NCI-H128 (cell line): ENCODE measurements at regions not wholly inside any gene's neighbourhood (a gene's known extent, or its start where the extent isn't known, plus 50 kb on each side); places are given as distances from the start of the nearest gene placed in this dataset.

Source experiments
- DNase-seq: peaks from one replicate; lab custom pipeline; 2025; ENCODE audit not compliant: unreplicated experiment; lab: John Stamatoyannopoulos, UW

DNA sequence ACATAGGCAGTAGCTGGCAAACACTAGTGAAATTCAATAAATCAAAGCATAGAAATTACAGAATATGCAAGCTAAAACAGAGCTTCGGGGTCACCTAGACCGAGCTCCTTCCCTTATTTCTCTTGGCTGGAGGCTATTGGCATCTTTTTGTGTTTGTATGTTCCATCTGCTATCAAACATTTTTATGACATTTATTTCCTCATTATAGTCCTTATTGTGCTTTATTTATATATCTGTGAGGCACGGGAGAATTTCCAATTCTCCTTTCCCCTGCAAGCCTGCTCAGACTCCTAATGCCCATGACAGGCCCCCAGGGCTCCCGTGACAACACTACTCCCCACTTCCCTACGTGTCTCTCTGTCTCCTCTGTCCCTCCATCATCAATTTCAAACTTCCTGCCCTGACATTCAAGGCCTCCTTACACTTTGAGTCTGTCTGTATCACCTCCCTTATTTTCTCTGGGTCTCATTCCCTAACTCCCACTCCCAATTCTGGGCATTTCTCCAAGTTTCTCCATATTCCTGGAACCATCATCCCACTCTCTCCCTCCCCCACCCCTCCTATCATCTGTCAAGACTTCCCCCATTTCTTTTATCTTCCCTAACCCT, 316.9 kb downstream of the OSR1 start:
- no peak for DNase-seq

DNA sequence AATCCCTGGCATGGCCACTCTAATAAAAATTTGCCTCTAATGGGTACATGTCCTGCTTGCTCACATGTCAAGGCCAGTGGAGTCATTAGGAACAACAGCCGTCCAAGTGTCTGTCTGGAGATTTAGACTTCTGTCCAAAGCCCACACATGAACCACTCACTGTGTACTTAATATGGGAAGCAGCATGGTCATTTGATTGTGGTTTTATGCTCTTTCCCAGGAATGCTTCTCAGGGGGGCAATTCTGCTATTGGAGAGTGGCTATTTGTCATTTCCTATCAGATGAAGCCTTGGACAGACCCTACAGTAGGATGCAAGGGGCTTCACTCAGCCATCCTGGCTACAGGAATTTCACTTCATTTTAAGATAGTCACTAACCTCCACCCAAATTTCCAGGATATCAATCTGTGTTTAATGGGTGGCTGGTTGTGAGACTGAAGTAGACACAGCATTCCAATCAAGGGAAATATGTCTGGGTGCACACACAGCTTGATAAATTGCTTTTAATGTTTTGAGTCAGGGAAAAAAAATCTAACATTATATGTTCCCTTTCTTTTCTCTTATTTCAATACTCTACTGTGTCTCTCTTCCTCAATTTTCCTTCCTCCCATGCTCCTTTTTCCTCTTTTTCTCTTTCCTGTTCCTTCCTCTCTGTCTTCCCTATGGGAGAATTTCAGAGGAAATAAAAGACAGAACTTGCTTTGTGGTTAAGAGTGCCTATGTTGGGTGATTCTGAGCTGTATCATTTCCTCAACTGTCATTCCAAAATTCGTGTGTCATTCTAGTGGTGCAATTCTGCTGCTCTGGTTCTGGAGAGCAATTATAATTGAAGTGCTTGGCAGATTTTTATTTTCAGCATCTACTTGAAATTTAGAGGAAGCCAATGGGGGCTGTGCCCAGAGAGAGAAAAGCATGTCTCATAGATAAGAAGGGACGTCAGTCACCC, 320.1 kb downstream of the OSR1 start:
- DNase-seq, result no peak

DNA sequence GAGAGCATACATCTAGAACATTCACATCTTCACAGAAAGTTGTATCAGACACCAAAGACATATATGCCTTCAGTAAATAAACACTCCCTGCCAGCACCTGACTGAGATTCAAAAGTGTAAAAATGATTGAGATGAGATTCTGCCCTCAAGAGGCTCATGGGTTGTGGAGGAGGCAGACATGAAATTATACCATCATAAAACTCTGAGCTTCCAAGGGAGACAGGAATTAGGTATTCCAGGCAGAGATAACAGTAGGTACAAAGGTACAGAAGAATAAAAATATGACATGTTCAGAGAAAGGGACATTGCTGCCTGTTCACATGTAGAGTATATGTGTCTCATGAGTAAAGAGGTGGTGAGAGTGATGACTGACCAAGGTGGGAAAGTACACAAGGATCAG, 322.3 kb downstream of the OSR1 start:
- DNase-seq, result no peak

DNA sequence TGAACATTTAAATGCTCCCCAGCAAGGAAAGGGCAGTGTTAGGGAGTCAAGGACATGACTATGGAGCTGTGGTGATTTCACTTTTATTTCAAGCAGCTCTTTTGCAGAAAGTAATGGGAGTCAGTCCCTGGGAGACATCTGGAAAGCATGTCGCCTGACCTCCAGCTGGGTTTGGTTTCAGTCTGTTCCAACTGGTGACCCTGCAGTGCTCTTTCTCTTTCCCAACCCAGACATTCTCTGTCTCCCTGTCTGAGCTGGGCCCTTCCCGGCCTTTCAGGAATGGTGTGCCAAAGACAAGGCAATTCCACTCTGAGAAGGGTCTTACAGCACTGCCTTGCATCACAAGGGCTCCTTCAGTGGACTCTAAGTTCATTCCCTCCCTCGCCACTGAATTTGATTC, 323.2 kb downstream of the OSR1 start:
- DNase-seq, result no peak

DNA sequence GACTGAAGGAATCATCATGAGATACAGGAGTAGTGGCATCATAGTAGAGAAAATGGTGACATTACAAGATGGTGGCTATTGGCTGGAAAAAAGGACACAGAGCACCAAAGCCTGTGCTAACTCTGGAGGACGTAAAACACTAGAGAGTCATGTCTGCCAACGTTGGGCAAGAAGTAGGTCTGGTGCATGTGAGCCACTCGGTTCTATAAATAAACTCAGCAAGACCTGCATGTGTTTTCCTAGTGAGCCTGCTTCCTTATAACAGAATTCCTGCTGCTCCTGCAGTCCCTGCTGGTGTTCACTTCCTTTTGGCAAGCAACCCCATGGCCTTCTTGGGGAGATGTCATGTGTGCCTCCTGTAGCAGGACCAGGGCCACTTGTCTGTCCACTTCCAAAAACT, 325.2 kb downstream of the OSR1 start:
- no peak for DNase-seq

DNA sequence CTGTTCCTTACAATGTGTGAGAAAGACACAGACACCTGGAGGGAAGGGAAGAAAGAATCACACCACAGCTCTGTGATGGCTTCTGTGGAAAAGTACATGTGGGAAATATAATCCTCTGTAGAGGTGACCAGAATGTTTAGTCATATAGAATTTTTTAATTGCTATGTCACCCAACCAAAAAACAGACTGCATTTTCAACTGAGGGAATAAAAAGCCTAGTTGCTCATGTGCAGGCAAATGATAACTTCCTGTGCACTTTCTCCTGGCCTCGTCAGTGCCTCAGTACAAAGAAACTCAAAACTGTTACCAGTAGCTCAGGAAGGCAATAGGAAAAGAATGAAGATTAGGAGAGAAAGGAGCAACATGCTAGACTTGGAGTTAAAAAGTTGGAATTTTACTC, 326.8 kb downstream of the OSR1 start:
- DNase-seq, result no peak

DNA sequence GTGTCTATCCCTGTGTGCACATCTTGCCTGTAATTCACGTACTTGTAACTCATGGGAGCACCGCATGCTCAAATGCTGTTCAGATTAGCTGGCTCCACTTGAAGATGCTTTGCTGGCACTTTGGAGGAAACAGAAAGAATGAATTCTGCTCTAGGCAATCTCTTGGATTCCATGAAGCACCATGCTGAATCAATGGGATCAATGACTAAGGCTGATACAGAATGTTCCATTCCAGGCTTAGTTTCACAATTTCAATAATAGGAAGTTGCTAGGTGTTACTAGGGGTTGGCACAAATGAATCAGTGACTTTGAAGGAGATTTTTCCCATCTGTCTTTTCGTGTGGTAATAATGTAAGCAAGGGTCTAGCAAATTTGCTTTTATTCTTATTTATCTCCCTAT, 328.8 kb downstream of the OSR1 start:
- DNase-seq, result no peak

DNA sequence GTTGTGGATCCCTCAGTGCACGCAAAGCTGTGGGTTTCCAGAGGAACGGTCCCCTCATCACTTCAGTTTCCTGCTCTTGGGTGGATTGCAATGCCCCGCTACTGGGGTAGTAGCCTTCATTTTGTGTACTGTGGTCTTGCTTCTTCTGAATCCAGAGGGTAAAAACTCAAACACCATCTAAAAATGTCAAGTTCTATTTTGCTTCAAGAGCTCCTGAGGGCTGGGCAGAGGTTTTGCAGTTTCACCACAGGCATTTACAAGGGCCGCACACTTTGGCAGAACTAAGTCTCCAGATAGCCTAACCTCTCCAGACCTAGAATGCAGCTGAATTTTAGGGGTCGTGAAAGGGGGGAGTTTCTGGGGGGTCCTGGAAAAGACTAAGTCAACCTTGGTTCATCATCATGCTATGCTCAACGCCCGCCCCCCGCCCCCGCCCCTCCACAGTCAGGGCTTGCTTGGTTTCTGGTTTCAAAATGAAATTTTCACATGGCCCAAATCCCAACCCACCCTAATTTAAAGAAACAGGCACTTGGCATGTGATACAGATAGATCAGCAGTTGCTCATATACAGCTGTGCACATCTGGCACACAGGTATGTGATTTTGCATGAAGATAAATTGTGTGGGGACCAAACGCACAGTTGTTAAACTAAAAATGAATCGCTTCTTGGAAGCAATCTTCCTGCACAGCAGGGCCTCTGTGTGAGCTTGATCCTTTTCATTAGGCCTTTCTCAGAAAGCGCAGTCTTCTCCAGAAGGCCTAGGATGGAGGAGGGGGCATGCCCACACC, 329.6 kb downstream of the OSR1 start:
- no peak for DNase-seq

DNA sequence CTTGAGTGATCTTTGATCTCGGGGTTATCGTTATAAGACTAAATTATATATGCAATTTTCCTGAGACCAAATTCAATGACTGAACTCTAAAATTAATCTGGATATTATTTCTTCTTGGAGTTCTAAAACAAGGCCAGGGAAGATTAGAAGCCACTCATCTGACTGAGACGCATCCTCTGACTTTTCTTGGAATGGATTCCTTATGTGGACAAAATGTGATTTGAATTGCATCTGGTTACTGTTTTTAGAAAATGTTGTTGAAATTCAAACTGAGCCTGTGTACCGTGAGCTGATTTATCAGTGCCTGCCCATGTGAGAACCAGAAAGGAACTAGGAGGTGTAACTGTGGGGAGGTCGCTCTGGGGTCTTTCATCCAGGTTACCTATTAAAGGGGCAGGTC, 330.8 kb downstream of the OSR1 start:
- DNase-seq, result no peak

DNA sequence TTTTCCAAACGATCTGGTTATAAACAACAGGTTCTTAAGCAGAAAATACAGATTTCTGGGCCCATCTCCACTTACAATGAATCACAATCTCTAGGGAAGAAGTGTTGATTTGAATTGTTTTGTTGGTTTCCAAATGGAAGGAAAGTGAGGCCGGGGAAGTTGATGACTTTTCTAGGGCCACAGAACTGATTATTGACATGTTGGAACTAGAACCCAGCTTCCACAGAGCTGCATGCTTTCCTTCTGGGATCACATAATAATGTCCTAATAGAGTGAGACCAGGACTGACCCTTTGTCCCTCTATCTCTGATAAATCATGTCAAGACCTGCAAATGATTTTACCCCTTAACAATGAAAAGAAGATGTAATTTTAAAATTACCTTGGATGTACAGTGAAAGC, 332.2 kb downstream of the OSR1 start:
- DNase-seq, result no peak

DNA sequence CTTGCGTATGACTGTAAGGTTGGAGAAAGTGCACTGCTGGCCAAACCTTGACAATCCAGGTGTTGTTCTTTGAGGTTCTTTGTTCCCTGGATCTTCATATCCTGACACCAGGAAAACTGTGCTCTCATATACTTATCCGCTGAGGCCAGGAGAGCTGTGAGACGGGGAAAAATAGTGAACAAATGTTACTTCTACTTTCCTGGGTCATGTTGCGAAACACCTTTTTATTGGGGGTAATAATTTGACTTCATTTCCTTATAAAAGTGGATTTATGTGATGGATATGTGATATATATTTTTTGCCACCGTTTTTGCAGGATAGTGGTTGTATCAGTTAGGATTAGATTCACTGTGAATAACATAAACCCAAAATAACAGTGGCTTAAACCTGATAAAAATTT, 336.1 kb downstream of the OSR1 start:
- no peak for DNase-seq

DNA sequence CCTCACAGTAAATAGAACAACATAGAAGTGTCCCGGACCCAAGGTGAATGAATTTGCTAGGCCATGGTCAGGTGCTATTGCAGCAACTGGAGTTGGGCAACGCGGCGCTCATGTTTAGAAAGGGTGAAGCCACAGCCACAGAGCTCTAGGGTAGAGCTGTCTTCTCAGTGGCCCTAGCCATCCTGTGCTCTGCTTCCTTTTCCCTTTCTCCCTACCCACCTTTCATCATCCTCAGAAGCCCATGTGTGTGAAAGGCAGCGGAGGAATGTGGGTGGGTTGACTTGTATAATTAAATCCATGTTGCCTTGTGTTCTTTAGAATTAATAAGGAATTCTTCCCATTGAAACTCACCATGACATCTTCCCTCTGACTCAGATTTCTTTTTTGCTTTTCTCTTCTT, 336.7 kb downstream of the OSR1 start:
- DNase-seq, result no peak

DNA sequence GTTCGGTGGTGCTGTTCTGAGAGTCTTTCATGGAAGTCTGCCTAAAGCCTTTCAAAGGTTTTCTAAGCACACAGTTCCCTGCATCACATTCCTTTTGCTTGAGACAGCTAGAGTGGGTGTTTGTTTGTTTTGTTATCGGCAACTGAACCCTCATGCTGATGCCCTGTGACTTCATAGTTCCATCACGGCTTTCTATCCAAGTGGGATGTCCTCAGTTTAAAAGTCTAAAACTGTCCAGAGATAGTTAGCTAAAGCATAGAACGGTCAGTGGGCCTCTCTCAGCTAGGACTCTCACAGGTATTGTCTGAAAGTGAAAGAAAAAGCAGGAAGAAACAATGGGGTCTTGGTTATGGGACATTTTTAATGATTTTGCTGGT, 337.3 kb downstream of the OSR1 start:
- no peak for DNase-seq

DNA sequence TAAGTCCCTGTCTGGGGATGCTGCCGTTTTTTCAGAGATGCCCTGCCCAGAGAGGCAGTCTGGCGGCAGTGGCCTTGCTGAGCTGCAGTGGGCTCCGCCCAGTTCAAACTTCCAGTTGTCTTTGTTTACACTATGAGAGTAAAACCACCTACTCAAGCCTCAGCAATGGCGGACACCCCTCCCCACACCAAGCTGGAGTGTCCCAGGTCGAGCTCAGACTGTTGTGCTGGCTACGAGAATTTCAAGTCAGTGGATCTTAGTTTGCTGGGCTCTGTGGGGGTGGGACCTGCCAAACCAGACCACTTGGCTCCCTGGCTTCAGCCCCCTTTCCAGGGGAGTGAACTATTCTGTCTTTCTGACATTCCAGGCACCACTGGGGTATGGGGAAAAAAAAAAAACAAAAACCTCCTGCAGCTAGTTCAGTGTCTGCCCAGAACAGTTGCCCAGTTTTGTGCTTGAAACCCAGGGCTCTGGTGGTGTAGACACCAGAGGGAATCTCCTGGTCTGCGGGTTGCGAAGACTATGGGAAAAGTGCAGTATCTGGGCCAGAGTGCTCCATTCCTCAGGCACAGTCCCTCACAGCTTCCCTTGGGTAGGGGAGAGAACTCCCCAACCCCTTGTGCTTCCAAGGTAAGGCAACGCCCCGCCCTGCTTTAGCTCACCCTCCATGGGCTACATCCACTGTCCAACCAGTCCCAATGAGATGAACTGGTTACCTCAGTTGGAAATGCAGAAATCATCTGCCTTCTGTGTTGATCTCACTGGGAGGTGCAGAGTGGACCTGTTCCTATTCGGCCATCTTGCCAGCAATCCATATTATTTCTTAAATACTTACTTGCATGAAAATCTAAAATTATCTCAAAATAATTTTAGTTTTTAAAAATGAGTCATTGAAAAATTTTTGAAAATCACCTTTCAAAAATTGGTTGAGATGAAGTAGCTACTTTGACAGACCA, 338.0 kb downstream of the OSR1 start:
- no peak for DNase-seq

DNA sequence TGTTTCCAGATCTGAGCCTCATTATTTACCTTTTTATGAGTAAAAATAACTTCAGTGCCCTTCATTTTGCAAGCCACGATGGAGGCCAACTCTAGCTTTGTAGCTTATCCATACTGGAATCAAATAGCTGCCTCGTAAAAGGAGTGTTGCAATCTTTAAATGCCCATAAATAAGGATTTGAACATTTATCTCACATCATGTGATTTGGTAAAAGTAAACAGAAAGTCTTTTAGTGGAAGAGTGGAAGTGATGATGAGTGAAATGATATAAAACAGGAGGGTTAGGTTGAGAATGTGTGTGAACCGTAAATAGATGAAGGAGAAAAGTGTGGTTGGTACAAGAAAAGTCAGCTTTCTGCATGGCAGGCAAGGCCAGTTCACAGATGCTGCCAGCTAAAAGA, 348.9 kb downstream of the OSR1 start:
- no peak for DNase-seq

DNA sequence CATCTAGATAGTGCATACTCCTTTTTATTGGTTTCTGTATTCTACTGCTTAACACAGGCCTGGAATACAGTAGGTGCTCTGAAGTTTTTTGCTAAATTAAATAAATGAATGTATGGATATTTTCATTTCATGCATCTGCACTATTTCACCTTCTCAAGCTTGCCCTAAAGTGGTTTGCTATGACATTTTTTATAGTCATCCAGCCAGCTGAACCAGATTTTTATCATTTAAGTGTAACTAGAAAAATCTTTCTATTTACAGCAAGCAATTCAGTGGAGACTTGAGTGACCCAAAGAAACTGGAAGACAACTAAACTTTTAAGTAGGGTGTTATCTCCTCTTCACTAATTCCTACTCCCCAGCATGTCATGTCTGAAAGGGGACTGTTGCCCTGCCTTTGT, 354.9 kb downstream of the OSR1 start:
- DNase-seq, result no peak

DNA sequence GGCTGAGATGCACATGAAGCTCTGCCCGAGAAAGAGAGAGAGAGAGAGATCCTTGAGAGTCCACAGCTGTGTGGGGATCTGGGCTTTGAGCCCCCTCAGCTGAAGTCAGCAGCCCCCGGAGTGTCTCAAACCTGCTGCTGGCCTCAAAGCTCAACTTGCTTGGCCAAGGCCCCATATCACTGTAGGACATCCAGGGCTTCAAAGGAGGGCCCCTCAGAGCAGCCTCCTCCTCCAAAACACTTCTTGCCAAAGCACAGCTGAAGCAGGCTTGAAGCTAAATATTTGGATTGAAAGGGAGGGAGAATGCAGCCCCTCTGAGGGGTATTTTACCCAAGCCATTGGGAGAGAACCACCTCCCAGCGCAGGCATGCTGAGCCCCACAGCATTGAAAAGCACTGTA, 357.6 kb downstream of the OSR1 start:
- DNase-seq, result no peak

DNA sequence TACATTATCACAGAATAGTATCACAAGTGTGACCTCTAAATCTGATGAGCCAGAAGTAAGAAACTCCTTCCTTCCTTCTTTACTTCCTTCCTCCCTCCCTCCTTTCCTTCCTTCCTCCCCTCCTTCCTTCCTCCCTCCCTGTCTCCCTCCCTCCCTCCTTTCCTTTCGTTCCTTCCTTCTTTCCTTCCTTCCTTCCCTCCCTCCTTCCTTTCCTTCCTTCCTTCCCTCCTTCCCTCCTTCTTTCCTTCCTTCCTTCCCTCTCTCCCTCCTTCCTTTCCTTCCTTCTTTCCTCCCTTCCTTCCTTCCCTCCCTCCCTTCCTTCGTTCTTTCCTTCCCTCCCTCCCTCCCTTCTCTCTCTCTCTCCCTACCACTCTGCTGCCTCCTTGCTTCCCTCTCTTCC, 359.2 kb downstream of the OSR1 start:
- no peak for DNase-seq

DNA sequence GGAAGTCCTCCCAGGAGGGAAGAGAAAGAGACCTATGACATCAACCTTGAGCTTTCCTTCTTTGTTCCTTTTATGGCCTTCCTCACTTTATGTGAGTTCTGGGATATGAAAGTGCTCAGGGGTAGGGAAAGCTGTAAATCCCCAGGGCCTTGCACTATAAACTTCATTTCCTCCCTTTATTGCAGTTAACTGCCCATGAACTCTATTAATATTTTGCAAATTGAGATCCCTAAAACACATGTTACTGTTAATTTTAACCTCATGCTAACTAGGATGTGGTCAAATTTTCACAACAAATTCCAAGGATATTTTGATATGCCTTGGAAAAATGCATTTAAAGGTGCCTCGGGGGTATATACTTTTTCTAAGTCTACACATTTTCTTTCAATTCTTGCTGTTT, 359.9 kb downstream of the OSR1 start:
- DNase-seq, result no peak

DNA sequence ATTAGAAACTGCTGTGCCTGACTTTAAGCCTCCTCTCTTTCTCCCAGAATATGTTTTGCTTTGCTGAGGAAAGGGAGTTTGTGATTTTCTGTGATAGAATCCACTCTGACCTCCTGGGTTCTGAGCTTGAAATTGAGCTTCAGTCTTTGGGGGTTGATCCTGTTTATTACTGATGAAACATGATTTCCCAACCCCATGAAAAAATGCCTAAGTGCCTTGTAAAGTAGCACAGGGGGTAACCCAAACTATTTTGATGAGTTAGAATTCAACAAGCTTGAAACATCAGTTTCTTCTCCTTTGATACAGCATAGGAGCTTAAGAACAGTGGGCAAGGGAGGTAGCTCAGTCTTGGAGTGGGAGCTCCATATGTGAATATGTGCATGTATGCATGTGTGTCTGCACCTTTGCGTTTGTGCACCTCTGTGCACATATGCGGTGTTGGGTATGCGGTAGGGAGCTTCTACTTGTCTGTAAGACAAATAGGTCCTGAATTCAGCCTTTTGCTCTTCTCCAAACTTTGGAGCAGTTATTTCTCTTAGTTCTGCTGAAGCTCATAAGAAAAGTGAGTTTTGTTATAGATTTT, 364.6 kb downstream of the OSR1 start:
- DNase-seq, result no peak
